HTR-8/SVneo (cell line): ENCODE measurements at regions not wholly inside any gene's neighbourhood (a gene's known extent, or its start where the extent isn't known, plus 50 kb on each side); places are given as distances from the start of the nearest gene placed in this dataset.

ENCODE experiments used
- DNase-seq: peaks from one replicate; pipeline ENCODE4 v3.0.0; 2011; ENCODE audit warnings: low spot score, mixed read lengths; ENCODE audit not compliant: insufficient read length
- FAIRE-seq: peaks from 2 replicates; lab custom pipeline; 2011; peaks lifted over from hg19 to GRCh38; lab: Jason Lieb, UNC

DNA sequence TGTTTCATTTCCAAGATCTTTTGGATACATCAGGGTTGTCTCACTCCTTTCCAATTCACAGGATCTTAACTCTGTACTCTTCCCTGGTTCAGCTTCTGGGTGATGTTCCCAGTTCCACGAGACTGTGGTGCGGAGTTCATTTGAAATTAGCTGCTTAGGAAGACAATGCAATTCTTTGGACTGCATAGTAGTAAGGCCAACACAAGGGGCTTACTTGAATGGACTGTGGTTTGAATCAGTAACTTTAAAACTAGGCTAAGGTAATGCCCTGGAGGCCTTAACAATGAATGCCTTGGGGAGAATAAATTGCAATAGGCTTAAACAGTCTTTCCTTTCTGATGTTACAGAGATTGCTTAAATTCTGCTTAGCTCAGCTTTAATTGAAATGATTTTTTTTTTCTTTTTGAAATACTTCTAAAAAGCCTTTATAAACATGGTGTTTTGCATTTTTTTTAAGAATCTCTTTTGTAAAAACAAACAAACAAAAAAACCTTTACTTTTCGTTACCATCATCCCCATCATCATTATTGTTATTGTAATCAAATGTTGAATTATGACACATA, 133.8 kb upstream of the MEF2C start:
- FAIRE-seq (no peak), DNase-seq (no peak)

DNA sequence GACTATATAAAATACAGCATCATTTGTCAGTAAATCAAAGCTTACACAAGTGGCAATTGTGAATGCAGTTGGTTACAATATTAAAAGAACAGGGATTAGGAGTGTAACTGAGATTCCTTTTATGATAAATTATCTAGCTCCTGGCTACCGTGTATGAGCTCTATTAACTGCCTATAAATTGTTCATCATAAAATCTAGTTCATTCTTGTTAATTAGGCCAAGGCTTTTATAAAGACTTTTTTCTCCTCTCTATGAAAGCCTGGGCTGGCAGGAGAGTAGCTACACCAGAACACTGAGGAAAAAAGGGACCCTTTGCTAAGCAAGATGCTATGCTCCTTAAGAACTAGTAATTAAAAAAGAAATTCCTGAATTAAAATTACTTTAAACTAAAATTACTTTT, 132.4 kb upstream of the MEF2C start:
- DNase-seq (no peak), FAIRE-seq (no peak)

DNA sequence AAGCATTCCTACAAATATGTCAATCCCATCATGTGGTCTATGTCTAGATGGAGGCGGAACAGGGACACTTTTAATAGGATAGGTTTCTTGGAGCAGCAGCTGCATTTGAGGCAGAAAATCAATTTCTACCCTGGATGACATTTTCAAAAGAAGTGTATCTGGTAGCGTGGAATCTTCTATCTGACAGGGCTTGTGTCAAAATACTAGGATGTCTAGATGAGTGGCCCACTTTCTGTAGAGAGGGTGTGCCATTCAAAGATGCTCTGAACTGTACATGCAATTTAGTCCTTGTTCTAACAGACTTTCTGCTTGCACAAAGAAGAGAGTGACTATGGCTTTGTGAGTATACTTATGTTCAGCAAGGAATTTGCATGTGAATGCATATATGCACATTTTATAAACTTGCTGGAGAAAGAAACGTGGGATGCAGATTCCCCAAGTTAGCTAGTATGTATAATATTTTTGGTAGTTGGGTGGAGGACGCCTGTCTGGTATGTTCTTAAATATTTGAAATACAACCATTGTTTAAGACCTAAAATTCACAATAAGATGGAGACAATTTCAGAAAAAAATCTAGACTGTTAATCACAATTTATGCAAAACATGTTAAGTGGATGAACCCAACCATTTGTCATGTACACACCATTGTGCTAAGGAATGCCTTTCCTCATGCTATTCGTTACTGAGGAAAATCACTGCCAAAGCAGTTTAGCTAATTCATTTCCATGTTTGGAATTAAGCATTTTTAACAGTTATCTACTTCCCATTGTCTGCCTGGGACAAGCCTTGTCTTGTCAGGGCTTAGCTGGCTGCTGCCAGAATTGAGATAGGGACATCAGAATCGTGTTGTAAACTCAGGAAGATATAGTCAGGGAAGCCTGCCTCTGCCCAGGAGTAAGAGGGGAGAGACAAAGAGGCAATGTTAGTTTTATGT, 129.1 kb upstream of the MEF2C start:
- no peak for FAIRE-seq
- DNase-seq: no peak

DNA sequence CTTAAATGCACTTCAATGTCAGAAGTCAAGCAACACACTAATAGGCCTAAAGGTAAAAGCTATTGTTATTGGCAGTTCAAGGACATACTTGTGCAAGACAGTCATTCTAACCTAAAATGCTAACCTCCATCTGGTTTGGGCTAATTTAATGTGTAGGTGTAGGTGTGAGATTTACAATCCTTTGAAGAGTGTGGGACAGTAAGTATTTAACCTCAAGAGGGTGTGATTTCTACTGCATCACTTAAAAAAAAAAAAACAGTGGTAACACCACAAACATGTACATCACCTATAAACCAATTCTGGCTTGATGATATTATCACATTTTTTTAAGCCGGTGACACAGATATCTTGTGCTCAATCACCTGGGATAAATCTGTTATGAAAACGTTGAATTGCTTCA, 127.5 kb upstream of the MEF2C start:
- FAIRE-seq (no peak), DNase-seq (no peak)

DNA sequence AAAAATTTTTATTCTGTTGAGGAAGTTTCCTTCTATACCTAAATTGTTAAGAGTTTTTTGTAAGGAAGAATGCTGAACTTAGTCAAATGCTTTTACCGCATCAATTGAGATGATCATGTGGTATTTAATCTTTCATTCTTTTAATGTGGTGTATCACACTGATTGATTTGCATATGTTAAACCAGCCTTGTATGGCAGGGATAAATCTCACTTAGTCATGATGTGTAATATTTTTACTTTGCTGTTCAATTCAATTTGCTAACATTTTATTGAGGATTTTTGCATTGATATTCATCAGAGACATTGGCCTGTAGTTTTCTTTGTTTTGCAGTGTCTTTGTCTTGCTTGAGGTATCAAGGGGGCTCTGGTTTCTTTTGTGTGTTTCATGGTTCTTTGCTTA, 125.3 kb upstream of the MEF2C start:
- no peak for DNase-seq

DNA sequence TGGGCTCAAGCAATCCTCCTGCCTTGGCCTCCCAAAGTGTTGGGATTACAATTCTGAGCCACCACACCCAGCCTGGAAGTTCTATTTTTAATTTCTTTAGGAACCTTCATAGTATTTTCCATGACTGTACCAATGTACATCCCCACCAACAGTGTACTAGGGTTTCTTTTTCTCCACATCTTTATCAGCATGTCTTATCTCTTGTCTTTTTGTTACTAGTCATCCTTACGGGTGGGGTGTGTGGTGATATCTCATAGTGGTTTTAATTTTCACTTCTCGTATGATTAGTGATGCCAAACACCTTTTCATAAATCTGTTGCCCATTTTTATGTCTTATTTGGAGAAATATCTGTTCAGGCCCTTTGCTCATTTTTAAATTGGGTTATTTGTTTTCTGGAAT, 123.0 kb upstream of the MEF2C start:
- FAIRE-seq (no peak), DNase-seq (no peak)

More for the DNA sequence above, 125.3 kb upstream of the MEF2C start:
- no peak for FAIRE-seq

DNA sequence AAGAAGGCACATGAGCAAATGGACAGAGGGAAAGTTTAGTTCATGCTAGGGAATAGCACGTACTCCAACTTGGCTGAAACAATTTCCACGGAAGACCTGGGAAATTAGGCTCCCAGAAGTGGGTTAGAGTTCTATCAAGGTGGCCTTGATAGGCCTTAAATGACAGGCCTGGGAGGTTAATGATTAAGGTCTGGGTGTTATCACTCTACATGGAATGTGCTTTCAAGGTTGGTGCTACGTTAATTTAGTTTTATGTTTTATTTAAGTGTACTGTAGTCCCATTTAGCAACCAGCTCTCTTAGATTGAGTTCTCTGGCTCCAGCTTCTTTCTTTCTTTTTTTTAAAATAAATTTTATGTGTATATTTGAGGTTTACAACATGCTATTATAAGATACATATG, 121.4 kb upstream of the MEF2C start:
- FAIRE-seq (no peak), DNase-seq (no peak)

DNA sequence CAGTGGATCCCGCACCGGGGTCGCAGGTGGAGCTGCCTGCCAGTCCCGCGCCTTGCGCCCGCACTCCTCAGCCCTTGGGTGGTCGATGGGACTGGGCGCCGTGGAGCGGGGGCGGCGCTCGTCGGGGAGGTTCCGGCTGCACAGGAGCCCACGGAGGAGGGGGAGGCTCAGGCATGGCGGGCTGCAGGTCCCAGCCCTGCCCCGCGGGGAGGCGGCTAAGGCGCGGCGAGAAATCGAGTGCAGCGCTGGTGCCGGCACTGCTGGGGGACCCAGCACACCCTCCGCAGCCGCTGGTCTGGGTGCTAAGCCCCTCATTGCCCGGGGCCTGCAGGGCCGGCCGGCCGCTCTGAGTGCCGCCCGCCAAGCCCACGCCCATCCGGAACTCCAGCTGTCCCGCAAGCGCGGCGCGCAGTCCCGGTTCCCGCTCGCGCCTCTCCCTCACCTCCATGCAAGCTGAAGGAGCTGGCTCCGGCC, 120.6 kb upstream of the MEF2C start:
- no peak for FAIRE-seq
- no peak for DNase-seq

DNA sequence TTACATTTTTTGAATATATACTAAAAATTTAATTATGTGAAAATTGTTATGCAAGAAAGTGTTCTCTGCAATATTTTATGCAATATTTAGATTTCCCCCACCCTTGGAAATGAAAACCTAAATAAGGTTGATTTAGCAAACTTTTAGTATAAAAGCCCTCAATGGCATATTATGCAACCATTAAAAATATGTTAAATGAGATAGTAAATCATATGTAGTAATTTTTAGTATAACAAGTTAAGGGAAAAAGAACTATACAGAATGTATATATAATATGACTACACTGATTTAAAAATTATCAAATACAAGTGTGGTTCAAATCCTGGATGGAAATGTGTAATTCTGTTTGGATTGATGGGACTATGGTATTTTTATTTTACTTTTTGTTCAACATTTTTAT, 116.9 kb upstream of the MEF2C start:
- FAIRE-seq (no peak), DNase-seq (no peak)

DNA sequence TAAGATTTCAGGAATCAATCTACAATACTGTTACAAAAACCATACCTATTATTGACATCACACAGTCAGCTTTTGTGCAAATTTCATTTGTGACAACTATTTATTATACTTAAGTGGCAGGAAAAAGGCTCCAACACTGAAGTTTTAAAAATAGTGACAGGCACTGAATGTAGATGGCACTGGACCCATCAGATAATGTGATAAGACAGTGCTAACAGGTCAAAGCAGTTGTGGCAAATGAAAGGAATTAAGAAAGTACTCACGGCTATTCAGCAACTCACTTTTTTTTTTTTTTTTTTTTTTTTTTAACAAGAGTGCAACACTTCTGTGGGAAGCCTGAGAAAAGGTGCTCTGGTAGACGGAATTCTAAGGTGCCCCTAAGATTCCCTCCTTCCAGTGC, 115.0 kb upstream of the MEF2C start:
- no peak for DNase-seq
- no peak for FAIRE-seq

DNA sequence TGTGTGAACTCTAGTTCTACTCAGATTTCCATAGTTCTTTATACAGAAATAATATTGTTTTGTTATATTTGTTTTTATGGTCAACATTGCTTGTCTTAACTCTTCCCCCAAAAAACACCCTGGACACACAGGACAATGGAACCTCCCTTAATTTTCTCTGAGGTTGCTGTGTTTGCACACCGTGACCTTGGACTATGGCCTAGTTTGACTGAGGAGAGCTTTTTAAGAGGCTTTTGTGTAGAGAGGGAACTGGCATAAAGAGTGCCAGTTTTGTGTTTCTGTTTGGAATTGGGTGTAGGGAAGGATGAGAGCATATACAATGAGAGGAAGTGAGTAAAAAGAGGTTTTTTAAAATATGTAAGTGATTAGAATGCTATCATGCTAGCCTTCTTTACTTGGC, 101.1 kb upstream of the MEF2C start:
- no peak for FAIRE-seq
- DNase-seq: no peak

DNA sequence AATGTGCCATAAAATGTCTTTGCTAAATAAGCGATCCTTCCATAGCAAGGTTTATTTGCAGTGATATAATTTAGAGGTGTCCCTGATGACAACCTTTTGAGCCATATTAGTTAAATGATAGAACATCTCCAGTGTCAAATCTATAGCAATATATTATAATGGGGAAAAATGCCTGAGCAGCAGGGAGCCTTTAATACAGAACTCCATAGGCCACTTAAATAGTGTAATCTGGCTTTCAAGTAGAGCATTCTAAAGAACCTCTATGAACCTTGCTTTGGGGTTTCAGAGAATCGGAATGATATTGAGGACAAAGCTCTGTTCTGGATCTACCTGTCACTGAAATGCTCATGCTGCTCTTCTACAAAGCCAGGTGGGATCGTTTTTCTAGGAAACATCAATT, 96.7 kb upstream of the MEF2C start:
- DNase-seq (no peak), FAIRE-seq (no peak)

DNA sequence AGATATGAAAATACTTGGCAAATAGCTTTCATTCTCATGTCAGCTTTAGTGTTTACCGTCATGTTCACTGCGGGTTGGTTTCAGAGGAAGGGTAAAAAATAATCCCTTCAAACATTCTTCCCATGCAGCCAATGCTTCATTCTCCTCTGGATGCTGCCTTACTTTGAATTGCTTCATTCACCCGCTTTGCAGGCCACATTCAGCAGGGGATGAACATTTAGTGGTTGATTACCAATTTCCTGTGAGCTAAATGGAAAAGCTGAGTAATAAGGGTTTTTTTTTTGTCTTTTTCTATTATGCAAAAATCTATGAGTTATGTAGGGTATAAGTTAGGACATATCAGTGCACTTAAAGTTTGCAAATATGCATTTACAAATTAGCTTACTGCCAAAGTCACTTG, 96.3 kb upstream of the MEF2C start:
- DNase-seq (no peak), FAIRE-seq (no peak)

DNA sequence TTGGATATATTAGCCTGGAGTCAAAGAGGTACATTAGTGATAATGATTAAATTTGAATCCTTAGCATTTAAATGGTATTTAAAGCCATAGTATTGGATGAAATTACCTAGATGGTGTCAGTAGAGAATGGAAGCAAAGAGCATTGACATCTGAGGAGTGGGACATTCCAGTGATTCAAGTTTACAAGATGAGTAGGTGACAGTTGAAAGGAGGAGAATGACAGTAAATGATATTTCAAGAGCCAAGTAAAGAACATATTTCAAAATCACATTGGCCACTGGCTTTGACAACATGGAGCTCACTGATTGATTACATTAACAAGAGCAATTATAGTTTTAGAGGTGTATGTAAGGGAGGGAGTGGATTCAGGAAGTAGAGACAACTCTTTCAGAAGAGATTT, 93.9 kb upstream of the MEF2C start:
- DNase-seq: no peak
- FAIRE-seq: no peak

DNA sequence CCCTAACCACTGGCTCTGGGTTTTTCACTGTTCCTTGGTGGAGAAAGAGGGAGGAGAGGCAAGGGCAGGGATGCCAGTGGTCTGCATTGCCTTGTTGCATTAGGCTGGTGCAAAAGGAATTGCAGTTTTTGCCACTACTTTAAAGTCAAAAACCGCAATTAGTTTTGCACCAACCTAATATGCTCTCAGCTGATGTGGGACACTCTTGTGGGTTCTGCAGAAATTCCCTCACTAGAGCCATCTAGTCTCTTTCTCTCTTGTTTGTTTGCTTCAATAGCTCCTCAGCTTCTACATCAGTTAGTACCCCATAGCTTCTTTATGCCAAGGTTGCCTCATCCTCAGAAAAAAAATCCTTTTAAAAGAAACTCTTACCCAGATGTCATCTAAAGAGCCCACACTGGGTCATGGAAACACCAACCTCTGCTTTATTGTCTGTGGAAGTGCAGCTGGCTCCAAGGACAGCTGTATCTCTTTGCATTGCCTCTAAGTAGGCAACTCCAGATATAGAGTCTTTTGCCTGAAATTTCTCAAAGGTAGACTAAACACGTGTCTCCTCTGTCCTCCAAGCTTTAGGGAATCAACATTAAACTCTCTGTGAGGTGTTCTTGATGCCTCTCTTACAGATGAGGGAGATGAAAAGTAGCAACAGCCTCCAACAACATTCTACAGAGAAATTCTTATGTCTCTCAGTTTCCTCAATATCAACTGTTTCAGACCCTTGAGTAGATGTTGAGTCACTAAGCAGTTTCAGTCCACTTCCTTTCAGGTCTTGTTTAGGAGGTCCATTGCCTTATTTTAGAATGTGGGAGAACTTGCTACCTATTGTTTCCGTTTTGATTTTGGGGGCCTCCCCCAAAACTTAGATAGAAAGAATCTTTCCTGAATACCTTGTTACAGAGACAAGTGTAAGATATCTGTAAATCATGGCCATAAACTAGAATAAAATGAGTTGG, 84.9 kb upstream of the MEF2C start:
- DNase-seq: no peak
- FAIRE-seq: no peak

DNA sequence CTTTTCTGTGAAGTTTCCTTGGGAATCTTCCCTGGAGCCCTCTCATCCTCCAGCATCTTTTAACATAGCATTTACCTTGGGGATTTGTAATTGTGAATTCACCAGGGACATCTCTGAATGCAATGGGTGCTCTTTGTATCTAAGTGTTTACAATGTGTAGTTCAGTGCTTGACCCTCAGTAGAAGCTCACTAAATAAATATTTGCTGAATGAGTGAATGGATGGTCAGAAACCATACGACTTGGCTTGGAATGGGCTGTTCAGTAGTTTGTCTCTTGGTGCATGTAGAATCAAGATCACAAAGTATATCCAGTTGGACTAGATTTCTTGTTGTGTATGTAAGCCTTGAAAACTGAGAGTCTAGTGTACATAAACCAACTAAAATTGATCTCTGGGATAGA, 81.8 kb upstream of the MEF2C start:
- no peak for FAIRE-seq
- no peak for DNase-seq

DNA sequence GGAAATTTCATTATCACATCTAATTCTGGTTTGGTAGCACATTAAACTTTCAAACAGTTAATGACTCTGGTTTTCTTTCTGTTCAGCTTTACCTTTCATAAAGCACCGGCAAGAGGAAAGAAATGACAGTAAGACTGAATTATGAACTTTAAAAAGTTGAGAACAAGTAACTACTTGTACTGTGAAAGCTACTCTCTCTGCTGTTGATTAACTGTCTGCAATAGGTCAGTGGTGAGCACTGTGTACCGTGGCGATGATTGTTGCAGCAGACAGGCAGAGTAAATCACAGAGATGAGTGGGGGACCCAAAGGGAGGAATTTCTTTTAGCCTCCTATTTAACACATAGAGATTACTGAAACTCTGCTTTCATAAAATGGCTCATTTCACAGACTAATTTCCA, 74.0 kb upstream of the MEF2C start:
- no peak for FAIRE-seq
- no peak for DNase-seq

DNA sequence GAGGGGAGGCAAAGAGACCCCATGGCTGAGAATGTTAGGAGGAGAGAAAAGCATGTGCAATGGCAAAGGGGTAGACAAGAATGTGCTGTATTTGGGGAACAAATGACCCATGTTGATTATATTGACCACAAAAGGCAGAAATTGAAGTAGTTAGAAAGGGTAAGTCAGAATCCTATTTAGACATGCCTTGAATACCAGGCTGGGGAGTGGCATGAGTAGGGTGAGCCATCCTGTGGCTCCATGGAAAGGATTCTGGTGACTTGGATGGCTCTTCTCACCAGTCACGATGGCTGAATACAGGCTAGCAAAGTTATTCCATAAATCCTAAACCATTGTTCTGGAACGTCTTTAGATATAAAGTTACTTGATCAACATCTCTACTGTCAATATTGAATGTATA, 73.4 kb upstream of the MEF2C start:
- no peak for DNase-seq
- no peak for FAIRE-seq

DNA sequence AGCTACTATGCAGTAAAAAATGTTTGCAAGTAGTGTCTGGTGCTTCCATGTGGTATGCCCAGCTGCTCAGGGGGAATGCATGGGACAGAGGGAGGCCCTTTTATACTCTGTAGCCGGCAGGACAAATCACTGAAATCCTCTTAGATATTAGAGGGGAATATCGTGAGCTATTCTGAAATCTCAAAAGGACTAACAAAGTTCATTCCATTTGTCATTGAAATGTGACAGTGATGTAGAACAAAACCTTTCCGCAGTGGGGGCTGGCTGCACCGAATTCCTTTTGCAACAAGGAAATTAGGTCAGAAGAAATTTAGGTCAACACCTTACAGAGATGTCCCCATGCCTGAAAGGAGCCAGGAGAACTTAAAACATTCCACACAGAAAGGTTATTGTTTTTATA, 72.4 kb upstream of the MEF2C start:
- DNase-seq (no peak), FAIRE-seq (no peak)

DNA sequence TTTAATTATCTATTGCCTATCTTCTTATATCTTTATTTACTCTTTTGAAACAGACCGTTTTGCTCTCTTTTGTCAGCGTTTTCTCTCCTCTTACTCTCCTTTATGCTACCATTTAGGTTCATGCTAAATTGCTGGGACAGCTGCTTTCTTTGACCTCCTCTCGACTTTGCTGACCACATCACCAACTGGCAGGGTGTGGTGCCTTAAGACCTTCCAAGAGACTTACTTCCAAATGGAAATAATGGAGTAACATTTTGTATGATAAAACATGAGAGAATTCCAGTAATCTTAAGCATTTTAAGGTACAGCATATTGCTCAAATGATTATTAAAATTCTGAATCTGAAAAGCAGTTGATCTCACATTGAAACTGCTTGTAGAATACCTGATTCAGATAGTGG, 71.5 kb upstream of the MEF2C start:
- FAIRE-seq (no peak), DNase-seq (no peak)
